NCI-H226 (cell line): ENCODE measurements at regions not wholly inside any gene's neighbourhood (a gene's known extent, or its start where the extent isn't known, plus 50 kb on each side); places are given as distances from the start of the nearest gene placed in this dataset.

Source experiments
- DNase-seq: peaks from one replicate; pipeline ENCODE4 v3.0.0-alpha.2; 2015

- DNase-seq: peak; percentile 42
Measured at GRCh38 chr14:85079842-85080730, 449.9 kb upstream of the FLRT2 start.

DNA sequence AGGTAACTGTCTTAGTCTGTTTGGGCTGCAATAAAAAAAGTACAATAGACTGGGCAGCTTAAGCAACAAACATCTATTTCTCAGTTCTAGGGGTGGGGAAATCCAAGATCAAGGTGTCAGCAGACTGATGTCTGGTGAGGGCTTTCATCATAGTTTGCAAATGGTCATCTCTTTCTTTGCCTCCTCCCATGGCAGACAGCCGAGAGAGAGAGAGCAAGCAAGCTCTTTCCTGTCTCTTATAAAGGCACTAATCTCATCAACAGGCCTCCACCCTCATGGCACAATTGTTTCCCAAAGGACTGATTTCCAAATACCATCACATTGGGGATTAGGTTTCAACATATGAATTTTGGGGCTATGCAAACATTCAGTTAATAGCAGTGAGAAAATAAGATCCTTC, 445.6 kb upstream of the FLRT2 start:
- DNase-seq: no peak

- DNase-seq: no peak
Measured at GRCh38 chr14:85085981-85086380, 444.0 kb upstream of the FLRT2 start.

DNA sequence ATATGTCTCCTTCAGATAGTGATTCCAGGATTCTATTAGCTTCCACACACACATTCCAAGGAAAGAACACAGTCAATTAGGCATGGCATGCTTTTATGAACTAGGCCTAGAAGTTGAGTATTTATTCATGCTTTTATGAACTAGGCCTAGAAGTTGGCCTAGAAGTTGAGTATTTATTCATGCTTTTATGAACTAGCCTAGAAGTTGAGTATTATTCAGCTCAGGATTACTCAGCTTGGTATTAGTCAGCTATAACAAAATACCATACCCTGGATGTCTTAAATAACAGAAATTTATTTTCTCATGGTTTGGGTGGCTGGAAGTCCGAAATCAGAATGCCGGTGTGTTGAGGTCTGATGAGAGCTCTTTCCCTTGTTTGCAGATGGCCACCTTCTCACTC, 442.7 kb upstream of the FLRT2 start:
- DNase-seq: peak; percentile 8

GRCh38 chr14:85088192-85088591, 441.8 kb upstream of the FLRT2 start:
- peak; percentile 28 for DNase-seq

GRCh38 chr14:85090681-85091080, 439.3 kb upstream of the FLRT2 start:
- DNase-seq: peak; percentile 46

DNA sequence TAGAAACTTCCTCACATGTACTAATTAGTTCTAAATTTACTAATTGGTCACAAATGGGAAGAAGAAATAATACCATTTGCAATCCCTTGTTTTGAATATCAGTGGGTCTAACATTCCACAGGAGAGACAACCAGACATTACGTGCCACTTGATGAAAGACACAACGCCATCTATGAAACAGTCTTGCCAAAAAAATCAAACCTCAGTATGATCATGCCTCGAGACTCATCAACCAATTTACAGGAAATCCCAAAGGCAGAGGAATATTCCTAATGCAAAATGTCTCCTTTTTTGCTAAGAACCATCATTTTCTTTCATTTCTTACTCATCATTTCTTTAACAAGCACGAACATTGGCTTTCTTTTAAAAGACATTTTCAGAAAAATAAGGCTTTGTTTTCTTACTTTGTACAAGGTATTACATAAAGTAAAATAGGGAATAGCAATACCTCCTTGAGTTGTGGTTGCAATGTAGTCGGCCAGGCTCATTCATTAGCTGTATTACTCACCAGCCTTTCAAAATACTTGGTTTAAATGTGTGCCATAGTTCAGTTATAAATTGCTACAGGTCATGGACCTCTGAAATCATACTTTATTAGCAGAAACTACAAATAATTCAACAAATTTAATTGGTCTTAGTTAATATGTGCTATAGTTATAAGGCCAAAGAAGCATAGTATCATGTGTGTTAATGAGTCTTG, 436.2 kb upstream of the FLRT2 start:
- DNase-seq: peak; percentile 17

DNA sequence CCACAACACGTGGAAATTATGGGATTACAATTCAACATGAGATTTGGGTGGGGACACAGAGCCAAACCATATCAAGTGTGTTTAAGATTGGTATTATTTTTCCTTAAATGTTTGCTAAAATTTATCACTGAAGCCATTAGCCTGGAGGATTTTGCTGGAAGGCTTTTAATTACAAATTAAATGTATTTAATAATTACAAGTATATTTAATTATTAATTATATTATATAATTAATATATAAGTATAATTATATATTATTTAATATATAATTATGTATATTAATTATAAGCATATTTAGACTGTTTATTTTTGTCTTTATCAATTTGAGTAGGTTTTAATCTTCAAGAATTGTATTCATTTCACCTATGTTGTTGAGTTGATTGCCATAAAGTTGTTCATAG, 427.4 kb upstream of the FLRT2 start:
- no peak for DNase-seq

DNA sequence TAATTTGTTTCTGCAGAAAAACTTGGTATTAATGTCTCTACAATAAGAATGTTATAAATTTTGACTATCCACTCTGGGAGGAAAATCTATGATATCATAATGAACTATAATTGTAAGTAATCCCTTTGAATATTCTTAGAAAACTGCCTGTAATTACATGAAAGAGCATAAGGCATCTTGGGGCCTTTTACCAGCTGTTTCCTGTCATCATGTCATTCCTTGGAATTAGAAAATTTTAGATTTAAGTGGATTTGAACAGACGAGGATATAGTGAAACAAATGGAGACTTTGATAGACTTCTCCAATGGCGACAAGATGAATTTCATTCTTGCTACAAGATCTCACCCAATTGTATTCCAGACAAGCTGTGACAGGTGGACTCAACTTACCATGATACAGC, 423.4 kb upstream of the FLRT2 start:
- DNase-seq: no peak

- no peak for DNase-seq
Measured at GRCh38 chr14:85112762-85113161, 417.2 kb upstream of the FLRT2 start.

- DNase-seq: no peak
Measured at GRCh38 chr14:85115921-85116320, 414.0 kb upstream of the FLRT2 start.

DNA sequence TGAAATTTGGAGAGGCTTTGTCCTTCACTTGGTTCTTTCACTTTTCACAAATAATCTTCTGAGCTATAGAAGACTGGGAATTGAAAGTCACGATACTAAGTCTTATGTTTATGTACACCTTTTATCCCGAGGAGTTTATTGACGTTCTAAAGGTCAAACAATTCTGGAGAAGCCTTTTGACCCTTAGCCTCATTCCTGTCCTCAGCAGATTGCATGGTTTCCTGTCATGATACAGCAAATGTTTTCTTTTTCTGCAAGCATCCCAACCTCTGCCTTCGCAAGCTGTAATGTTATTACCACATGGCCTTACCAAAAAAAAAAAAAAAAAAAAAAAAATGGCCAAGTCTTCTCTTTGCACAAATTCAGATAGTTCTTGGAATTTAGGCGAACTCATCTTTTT, 411.7 kb upstream of the FLRT2 start:
- DNase-seq: no peak

- no peak for DNase-seq
Measured at GRCh38 chr14:85122690-85123089, 407.3 kb upstream of the FLRT2 start.

GRCh38 chr14:85123755-85124154, 406.2 kb upstream of the FLRT2 start:
- DNase-seq: no peak

- peak; percentile 13 for DNase-seq
Measured at GRCh38 chr14:85124631-85125290, 405.2 kb upstream of the FLRT2 start.

DNA sequence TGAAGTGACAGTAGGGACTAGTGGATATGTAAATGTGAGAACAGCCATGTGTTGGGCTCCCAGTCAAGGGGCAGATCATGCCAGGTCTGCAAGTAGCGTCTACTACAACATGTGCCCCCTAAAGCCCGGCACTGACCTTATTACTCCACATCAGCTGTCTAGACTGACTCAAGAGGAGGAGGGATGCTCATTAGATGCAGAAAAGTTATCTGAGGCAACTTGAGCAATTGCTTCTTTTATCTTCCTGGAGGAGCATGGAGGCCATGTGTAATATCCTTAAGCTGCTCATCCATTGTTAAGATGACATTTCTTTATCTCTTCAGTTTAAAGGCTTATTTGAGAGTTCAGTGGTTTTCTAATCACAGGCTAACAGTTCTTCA, 404.7 kb upstream of the FLRT2 start:
- DNase-seq: peak; percentile 10

DNA sequence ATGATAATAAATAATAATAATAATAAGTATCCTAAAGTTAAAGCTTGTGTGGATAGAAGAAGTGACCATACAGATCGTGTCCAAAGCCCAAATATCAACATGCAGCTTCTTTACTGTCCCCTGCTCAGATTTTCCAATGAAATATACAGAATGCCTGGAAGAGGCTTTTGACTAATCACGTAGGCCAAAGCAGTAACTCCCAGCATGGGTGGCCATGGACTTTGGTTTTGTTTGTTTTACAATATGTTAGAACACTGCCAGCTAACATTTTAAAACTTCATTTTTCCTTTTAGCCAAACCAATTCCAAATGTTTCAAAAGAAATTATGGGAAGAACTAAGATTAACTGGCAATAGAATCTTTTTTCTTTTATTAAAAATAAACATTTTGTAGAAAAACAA, 400.0 kb upstream of the FLRT2 start:
- no peak for DNase-seq

- no peak for DNase-seq
Measured at GRCh38 chr14:85131226-85131922, 398.6 kb upstream of the FLRT2 start.

DNA sequence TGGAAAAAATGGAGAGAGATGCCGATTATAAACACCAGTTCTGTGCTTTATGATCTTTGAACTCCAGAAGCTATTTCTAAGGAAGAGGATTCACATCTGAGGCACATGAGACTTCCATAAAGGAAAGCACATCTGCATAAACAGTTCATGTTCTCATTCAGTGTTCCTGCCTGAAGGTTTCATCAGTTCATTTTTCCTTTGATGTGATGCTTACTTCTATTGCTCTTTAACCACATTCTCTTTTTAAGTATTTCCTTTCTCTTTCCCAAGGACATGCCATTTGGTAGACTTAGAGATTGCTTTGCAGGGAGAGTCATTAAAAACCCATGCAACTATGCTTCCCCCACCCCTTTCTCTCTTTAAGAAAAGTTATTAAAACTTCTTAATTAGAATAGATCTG, 387.0 kb upstream of the FLRT2 start:
- DNase-seq: no peak

DNA sequence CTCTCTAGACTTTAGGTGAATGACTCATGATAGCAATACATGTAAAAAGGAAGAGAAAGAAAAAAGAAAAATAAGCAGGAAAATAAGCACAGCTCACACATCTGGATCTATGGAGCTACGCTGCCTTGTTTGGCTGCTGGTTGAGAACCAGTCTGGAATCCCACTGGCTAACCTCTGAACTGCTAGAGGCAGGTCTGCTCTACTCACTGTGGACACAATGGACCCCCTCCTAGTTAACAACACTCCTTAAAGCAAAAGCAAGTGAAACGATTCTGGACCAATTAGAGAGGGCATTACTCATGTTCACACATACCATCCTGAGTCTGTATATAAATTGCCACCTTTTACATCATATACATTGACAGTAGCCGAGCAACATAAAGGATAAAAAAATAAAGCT, 383.2 kb upstream of the FLRT2 start:
- DNase-seq: no peak

- DNase-seq: no peak
Measured at GRCh38 chr14:85150166-85150565, 379.8 kb upstream of the FLRT2 start.

GRCh38 chr14:85154714-85155113, 375.2 kb upstream of the FLRT2 start:
- no peak for DNase-seq

DNA sequence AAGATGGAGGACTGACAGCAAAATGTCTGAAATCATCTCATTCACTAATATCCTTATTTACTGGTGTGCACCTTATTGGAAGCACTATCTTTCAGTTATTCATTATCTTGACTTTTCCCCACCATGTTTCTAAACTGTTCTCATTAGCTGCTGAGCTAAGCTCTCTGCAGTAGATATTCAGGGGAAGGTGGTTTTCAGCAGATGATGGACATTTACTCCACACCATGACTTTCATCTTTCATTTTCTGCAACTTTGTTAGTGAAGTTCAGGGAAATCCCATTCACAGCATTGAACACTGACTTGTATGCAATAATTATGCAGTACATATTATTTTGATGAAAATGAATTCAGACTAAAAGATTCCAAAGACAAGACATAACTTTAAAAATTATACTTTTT, 373.6 kb upstream of the FLRT2 start:
- no peak for DNase-seq
